IPS-NIHi7 (cell line): ENCODE measurements at regions not wholly inside any gene's neighbourhood (a gene's known extent, or its start where the extent isn't known, plus 50 kb on each side); places are given as distances from the start of the nearest gene placed in this dataset.
"Not testable (repeated sequence)": the region's sequence is repeated elsewhere in the genome, so short reads cannot be mapped to it uniquely, and the experiment has no call there.

ENCODE experiments used
- DNase-seq: peaks from one replicate; pipeline ENCODE4 v3.0.0; 2012; ENCODE audit warnings: mixed read lengths; ENCODE audit errors: extremely low spot score

DNA sequence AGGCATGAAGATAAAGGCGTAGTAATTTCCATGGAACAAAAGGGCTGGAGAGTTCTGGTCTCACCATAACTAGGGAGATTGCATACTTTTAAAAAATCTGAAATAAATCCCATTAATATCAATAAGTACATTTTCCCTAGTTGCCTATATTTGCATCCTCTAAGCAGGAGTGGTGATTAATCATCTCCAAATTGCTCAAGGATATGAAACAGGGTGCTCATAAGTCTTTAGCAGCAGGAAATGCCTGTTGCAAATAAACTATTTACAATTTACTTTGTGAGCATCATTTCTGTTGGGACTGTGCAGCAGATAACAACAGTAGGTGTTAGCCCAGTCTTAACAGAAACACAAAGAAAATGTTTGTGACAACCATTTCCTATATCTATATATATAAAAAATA lies 92.4 kb upstream of the TMEM178A start:
- DNase-seq, result no peak

DNA sequence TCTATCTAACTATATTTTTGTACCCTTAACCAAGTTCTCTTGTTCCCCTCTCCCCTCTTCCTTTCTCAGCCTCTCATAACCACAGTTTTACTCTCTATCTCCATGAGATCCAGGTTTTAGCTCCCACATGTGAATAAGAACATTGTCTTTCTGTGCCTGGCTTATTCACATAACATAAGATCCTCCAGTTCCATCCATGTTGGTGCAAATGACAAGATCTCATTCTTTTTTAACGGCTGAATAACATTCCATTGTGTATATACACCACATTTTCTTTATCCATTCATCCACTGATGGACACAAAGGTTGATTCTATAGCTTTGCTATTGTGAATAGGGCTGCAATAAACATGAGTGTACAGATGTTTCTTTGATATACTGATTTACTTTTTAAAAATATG lies 83.9 kb upstream of the TMEM178A start:
- no peak for DNase-seq

DNA sequence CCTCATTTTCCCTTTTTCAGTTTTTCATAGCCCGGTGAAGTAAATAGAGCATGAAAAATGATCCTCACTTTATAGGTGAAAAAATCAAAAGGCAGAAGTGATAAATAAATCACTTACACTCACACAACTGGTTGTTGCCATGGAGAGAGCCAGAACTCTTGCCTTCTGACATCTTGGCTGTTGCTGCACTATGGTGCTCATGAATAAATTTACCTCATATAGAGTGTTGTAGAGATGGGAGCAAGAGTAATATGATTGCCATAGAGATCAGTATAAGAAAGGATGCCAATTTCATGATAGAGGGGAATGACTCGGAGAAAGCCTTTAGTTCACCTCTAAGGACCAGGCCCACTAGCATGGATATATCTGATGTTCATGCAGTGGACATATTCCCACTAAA lies 82.5 kb upstream of the TMEM178A start:
- DNase-seq, result no peak

GRCh38 chr2:39583781-39584180 lies 81.9 kb upstream of the TMEM178A start:
- DNase-seq, result no peak

DNA sequence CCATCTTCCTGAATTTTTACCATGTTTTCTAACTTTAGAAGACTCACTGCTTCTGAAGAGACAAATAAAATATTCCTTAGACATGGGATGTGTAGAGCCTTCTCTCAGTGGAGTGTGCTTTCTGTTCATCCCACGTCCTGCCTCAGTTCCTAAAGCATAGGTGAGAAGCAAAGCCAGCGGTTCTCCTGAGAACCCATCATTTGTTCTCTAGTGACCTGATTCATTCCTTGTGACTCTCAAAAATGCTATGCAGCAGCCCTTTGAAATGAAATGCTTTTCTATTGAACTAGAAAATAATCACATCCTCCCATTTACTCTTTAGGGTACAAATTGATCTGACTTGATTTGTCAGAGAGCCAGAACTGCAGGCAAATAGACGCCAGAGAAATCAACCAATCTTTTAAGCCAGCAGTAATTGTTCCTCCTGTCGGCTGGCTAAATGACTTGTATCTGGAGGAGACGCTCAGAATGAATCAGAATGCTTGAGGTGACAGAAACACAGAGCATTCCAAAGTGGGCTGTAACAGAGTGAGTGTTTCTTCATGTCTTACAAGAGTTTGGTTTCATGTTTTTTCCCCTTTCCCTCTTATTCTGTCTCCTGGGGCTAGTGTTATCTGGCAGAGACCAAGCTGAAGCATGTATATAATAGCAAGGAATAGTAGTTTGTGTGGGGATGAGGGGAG lies 81.3 kb upstream of the TMEM178A start:
- no peak for DNase-seq

- DNase-seq, result not testable (repeated sequence)
Measured at GRCh38 chr2:39585531-39585930, 80.2 kb upstream of the TMEM178A start.

GRCh38 chr2:39587168-39587567 lies 78.5 kb upstream of the TMEM178A start:
- DNase-seq, result no peak

DNA sequence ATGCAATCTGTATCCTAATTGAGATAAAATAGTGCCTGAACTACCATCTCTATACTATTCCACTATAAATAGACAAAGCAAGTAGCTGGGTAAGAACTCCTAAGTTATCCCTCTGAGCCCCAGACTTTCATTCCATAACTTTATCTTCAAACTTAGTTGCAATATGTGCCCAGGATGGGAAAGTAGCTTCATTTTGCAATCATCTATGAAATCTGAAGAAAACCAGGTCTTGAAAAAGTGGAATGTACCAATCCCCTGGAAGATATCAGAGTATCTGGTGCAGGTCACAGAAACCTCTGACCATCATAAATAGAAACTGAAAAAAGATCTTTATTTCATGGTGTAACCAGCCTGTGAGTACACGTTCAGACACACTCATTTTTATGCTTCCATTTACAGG lies 78.1 kb upstream of the TMEM178A start:
- no peak for DNase-seq

GRCh38 chr2:39593439-39594393 lies 72.0 kb upstream of the TMEM178A start:
- DNase-seq, result peak; percentile 82

DNA sequence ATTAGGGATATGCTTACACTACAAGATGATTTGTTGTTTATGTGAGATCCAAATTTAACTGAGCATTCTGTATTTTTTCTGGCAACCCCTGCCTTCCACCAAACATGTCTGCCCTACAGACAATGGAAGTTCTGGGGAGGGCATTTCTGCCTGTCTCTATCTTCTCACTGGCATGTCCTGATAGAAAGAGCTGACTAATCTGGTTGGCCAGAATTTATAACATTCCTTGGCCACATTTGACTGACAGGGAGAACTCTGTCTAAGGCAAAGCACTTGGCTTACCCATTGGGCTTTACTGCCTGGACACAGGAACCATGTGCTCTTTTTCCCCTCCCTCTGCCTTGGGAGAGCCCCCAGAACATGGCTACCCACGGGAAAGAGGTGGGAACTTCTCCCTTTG lies 70.6 kb upstream of the TMEM178A start:
- no peak for DNase-seq

- DNase-seq, result no peak
Measured at GRCh38 chr2:39597314-39597713, 68.4 kb upstream of the TMEM178A start.

GRCh38 chr2:39602616-39603015 lies 63.1 kb upstream of the TMEM178A start:
- DNase-seq, result no peak

DNA sequence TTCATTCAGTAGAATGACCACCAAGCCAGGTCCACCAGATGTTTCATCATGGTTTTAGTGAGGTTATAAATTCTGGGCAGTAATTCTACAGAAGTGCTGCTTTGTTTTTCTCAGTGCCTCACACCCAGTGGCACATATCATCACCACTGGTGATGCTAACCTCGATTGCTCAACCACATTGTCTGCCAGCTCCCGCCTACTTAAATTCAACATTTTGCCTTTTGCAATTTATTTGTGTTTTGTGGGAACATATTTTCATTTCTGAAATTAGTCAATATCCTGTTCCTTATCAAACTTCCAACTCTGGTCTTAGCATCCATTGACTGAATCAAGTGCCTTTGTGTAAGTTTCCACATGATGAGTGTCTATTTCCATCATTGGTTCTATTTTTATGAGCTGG lies 62.3 kb upstream of the TMEM178A start:
- DNase-seq, result no peak

GRCh38 chr2:39604866-39605265 lies 60.9 kb upstream of the TMEM178A start:
- DNase-seq, result no peak

DNA sequence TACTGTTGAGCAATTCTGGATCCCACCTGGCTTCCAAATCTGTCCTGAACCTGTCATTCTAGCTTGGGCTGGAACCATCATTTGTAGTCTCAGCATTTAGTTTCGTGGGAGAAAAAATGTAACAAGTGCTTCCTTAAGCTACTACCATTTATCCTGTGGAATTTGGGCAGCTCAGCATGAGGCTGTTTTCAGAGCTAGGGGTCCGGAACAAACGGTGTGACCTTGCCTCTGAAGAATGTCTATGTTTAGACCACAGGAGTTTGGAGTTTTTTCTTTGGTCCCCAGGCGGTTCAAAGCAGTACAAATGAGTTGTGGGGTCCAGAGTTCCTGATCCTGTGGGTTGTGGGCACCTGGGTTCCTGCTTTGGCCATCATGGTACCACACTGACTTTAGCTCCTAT lies 59.1 kb upstream of the TMEM178A start:
- DNase-seq, result no peak

GRCh38 chr2:39607538-39608262 lies 58.0 kb upstream of the TMEM178A start:
- no peak for DNase-seq

DNA sequence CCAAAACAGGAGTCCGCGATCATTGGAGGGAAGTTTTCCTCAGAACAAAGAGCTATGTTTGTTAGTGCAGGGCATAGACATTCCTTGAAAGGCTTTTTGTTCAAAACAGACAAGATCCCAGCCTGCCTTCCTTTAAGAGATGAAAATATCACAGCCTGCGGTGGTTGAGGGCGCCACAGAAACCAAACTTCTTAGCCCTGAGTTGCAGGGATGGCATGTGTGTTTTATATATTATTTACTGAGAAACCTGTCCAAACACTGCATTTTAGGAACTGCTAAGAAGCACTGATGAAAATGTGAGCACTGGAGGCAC lies 57.5 kb upstream of the TMEM178A start:
- DNase-seq, result no peak

DNA sequence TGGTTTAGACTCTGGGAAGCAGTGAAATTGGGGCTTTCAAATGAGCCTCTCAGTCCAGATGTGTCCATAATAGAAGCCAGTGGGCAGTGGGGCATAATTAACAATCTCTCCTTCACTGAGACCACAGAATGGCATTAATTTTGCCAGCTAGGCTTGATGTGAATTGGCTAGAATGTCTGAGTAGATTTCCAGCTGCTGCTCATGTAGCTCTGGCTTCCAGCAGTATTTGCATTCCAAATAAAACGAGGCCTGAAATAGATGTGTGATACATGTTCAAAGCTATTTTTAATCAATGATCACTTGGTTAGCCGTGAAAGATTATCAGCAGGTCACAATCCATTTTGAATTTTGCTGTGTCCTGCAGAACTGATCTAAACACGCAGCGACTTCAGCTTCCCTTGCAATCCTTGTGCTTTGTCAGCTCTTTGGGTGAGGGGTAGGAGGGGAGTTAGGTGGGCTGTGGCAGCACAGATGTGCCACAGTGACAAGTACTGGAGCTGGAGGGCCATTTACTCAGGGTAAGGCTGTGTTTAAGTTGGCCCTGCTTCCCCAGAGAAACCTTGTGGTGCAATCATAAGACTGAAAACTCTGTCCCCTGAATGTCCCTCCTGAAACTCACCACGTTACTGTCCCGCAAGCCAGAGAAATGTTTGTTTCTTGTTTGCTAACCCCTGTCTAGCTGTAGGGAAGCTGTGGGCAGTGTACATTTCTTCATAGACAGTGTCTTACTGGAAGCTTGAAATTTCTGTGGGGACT lies 56.9 kb upstream of the TMEM178A start:
- no peak for DNase-seq

GRCh38 chr2:39609917-39610316 lies 55.8 kb upstream of the TMEM178A start:
- no peak for DNase-seq

DNA sequence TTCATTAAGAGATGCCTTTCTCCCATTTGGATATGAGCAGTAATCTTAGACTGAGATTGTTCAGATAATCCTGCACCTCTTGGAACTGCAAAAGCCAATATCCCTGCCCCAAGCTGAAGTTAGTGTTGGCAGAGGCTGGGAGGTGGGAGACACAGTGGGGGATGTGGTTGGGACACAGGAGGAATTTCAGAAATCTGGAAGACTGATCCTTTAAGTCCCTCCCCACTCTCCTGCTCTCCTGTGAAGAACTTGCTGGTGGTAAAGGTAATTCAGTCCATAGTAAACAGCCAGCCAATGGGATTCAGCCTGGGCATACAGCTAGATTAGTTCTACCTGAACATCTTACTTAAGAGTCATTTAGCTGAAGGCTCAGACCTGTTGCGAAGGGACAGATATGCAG lies 50.0 kb upstream of the TMEM178A start:
- peak; percentile 32 for DNase-seq
